CD4-positive, alpha-beta T cell (primary cell): ENCODE measurements at regions not wholly inside any gene's neighbourhood (a gene's known extent, or its start where the extent isn't known, plus 50 kb on each side); places are given as distances from the start of the nearest gene placed in this dataset.
A peak's percentile ranks its signal among the peaks of the same experiment; 100 is the strongest.

Source experiments
- ATAC-seq: fragments of 200-7000 bp; cut with Tn5 transposase; one replicate; pipeline ENCODE4 v1.10.0; 2022; ENCODE audit warnings: mild to moderate bottlenecking; ENCODE audit not compliant: poor library complexity
- CTCF ChIA-PET: fragments of 350-600 bp; sonication (Branson Sonifier 250); formaldehyde crosslinking; loops from one replicate; lab custom pipeline; 2021; ENCODE audit warnings: antibody characterized with exemption, inconsistent platforms; lab: Charles Lee
- POLR2A ChIA-PET: fragments of 350-600 bp; sonication (Branson Sonifier 250); formaldehyde crosslinking; loops from one replicate; lab custom pipeline; 2021; ENCODE audit warnings: antibody characterized with exemption, inconsistent platforms; lab: Charles Lee
- DNase-seq, 14 experiments: peaks; one replicate each; pipeline ENCODE4 v3.0.0-alpha.2; 2013 to 2020; ENCODE audit warnings: mixed read lengths in 2 of 14
- H3K27ac ChIP-seq, 2 donors: one replicate each; pipeline versions ENCODE4 v1.5.1 to v1.7.0; 2013; ENCODE audit warnings: low read length in 2 of 2, low read depth in 1 of 2, mild to moderate bottlenecking in 1 of 2
- H3K27me3 ChIP-seq, 2 experiments: 1 replicate in 1 of 2; 2 replicates in 1 of 2; pipeline versions ENCODE4 v1.6.1 to v1.7.0; 2013; ENCODE audit warnings: low read length in 2 of 2, control low read depth in 1 of 2, mild to moderate bottlenecking in 1 of 2, moderate library complexity in 1 of 2; ENCODE audit not compliant: insufficient read depth in 2 of 2, control insufficient read depth in 1 of 2
- H3K36me3 ChIP-seq: one replicate; pipeline ENCODE4 v1.6.1; 2013; ENCODE audit warnings: low read length, control low read depth; ENCODE audit not compliant: insufficient read depth
- H3K4me1 ChIP-seq: one replicate; pipeline ENCODE4 v1.6.1; 2013; ENCODE audit warnings: low read length, control low read depth; ENCODE audit not compliant: insufficient read depth
- H3K4me3 ChIP-seq: one replicate; pipeline ENCODE4 v1.5.1; 2013; ENCODE audit warnings: mild to moderate bottlenecking, low read length, moderate library complexity
- H3K9me3 ChIP-seq, 2 experiments: 1 replicate in 1 of 2; 2 replicates in 1 of 2; pipeline versions ENCODE4 v1.6.1 to v1.7.0; 2013; ENCODE audit warnings: low read length in 2 of 2, mild to moderate bottlenecking in 2 of 2, control low read depth in 1 of 2, moderate library complexity in 1 of 2; ENCODE audit not compliant: control insufficient read depth in 1 of 2, insufficient read depth in 1 of 2
- H3K27ac Mint-ChIP-seq: one replicate; pipeline ENCODE4 v1.8.0; 2020; ENCODE audit warnings: mixed read lengths
- H3K27me3 Mint-ChIP-seq: one replicate; pipeline ENCODE4 v1.8.0; 2021; ENCODE audit warnings: mixed read lengths
- H3K36me3 Mint-ChIP-seq: one replicate; pipeline ENCODE4 v1.8.0; 2021; ENCODE audit warnings: low read depth, mixed read lengths
- H3K4me1 Mint-ChIP-seq: one replicate; pipeline ENCODE4 v1.8.0; 2021; ENCODE audit warnings: low read depth, mixed read lengths
- H3K4me3 Mint-ChIP-seq: one replicate; pipeline ENCODE4 v1.8.0; 2020; ENCODE audit warnings: mild to moderate bottlenecking, mixed read lengths
- H3K9me3 Mint-ChIP-seq: one replicate; pipeline ENCODE4 v1.8.0; 2020; ENCODE audit warnings: mixed read lengths
- intact Hi-C, 2 experiments: fragments of 100-400 bp; cut with DNase I in 1 of 2; cut with micrococcal nuclease in 1 of 2; formaldehyde crosslinking; loops; one replicate each; pipeline versions ENCODE4 v1.15.1 to v1.9.0; 2023 to 2025; cut with DNase I, micrococcal nuclease
- TF ChIP-seq, protein P1 (sequence below): fragments of 200-600 bp; IDR thresholded peaks from one replicate; pipeline ENCODE4 v1.8.0; 2022; ENCODE audit warnings: antibody characterized with exemption, mild to moderate bottlenecking

DNA sequence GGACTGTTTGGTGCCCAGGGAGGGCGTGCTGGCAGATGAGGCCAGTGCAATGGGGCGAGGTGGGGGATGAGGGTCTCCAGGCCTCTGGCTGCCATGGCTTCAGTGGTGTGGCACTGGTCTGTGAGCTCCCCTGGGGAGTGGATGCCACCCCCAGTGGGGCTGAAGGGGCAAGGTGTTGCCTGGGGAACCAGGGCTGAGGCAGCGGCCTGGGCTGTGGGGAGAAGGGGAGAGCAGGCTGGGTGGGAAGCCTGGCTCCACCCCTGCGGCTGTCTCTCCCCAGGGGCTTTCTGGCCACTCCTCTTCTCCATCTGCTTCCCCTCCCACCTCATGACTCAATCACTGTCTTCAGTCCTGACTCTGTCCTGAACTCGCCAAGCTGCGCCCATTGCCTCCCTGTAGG, 88.4 kb upstream of the TLE3 start:
- Histone ChIP-seq H3K27me3 (no peaks in the 10 kb centered on the region), H3K4me3 (no peak overlapping the region), H3K4me1 (no peaks in the 10 kb centered on the region), H3K27ac (no peak overlapping the region), H3K9me3 (peaks cover 0 to 4% of the 10 kb centered on the region in 2 experiments), H3K36me3 (no peaks in the 10 kb centered on the region)
- H3K27ac Mint-ChIP-seq: no peak overlapping the region
- TF ChIP-seq, protein P1, sequence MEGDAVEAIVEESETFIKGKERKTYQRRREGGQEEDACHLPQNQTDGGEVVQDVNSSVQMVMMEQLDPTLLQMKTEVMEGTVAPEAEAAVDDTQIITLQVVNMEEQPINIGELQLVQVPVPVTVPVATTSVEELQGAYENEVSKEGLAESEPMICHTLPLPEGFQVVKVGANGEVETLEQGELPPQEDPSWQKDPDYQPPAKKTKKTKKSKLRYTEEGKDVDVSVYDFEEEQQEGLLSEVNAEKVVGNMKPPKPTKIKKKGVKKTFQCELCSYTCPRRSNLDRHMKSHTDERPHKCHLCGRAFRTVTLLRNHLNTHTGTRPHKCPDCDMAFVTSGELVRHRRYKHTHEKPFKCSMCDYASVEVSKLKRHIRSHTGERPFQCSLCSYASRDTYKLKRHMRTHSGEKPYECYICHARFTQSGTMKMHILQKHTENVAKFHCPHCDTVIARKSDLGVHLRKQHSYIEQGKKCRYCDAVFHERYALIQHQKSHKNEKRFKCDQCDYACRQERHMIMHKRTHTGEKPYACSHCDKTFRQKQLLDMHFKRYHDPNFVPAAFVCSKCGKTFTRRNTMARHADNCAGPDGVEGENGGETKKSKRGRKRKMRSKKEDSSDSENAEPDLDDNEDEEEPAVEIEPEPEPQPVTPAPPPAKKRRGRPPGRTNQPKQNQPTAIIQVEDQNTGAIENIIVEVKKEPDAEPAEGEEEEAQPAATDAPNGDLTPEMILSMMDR: no peak
- no peaks in the 10 kb centered on the region for H3K36me3 Mint-ChIP-seq
- ChIA-PET POLR2A (no interaction called here), CTCF (no interaction called here)
- H3K9me3 Mint-ChIP-seq: no peaks in the 10 kb centered on the region
- no peak overlapping the region for H3K4me3 Mint-ChIP-seq
- intact Hi-C loops: no loop called here
- ATAC-seq (no peak), DNase-seq (no peak)
- no peaks in the 10 kb centered on the region for H3K4me1 Mint-ChIP-seq
- H3K27me3 Mint-ChIP-seq: no peaks in the 10 kb centered on the region

DNA sequence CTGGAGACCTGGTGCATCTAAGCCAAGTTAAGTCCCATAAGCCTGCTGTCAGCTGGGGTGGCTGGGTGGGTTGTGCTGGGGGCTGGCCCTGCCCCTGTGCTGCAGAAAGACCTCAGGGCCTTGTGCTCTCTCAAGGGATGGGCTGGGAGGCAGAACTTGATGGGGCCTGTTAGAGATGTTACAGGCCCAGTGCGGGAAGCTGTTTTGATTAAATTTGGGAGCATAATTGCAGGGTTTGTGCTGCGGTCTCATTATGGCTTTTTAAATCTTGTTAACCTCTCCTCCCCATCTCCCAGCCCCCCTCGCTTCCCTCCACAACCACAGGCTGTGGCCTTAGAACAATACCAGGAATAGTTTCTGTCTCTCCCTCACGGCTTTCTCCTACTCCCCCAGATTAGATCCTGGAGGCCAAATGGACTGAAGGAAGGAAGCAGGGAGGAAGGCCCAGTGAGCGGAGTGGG, 87.6 kb upstream of the TLE3 start:
- H3K4me1 ChIP-seq: no peaks in the 10 kb centered on the region
- Mint-ChIP-seq H3K27me3 (no peaks in the 10 kb centered on the region), H3K4me3 (no peak overlapping the region), H3K27ac (no peak overlapping the region), H3K9me3 (no peaks in the 10 kb centered on the region), H3K36me3 (no peaks in the 10 kb centered on the region), H3K4me1 (peaks cover 5% of the 10 kb centered on the region)
- H3K27me3 ChIP-seq: no peaks in the 10 kb centered on the region
- intact Hi-C loops: no loop called here
- TF ChIP-seq, protein P1: no peak
- ChIA-PET CTCF (no interaction called here), POLR2A (interaction anchor here (0.5 kb wide), 1 partner anchor 215 kb away, joined by 3 read pairs; no protein-coding TSS in a partner anchor)
- H3K36me3 ChIP-seq: no peaks in the 10 kb centered on the region
- ATAC-seq (no peak), DNase-seq (no peak)
- H3K4me3 ChIP-seq: no peak overlapping the region
- H3K9me3 ChIP-seq: no peaks in the 10 kb centered on the region
- H3K27ac ChIP-seq: no peak overlapping the region

DNA sequence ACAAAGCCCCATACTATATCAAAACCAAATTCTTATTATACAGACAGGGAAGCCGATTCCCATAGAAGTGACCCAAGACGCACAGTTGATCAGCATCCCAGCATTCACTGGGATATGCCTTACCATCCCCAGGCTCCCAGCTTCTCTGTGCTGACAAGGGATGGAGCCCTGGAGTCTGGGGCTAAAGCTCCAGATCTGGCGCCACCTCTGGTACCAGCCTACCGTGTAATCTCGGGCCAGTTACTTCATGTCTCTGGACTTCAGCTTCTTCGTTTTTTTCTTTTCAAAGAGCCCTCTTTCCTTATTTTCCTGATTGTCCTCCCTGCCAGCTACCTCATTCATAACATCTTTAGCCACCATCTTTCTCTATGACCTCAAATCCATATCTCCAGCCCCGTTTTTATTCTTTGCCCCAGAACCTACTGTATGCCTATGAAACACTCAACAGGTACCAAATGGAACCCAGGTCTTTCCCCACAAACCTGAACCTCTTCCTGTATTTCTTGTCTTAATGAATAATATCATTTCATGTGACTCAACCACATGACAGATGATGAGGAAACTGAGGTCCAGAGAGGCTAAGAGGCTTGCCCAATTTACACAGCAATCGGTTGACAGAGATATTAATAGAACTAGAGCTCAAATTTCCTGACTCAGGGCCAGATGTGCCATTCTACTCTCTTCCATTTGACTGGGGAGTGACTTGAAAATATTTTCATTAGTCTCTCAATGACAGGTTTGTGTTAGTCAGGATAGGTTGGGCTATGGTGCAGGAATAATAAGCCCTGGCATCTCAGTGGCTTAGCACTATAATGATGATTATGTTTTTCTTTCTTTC, 85.4 kb upstream of the TLE3 start:
- no peak for ATAC-seq
- no peaks in the 10 kb centered on the region for H3K36me3 Mint-ChIP-seq
- H3K9me3 Mint-ChIP-seq: no peaks in the 10 kb centered on the region
- Histone ChIP-seq H3K4me3 (no peak overlapping the region), H3K9me3 (no peaks in the 10 kb centered on the region), H3K27ac (no peak overlapping the region), H3K4me1 (no peaks in the 10 kb centered on the region), H3K36me3 (no peaks in the 10 kb centered on the region), H3K27me3 (no peaks in the 10 kb centered on the region)
- H3K4me1 Mint-ChIP-seq: peaks cover 5% of the 10 kb centered on the region
- no peak overlapping the region for H3K27ac Mint-ChIP-seq
- H3K4me3 Mint-ChIP-seq: no peak overlapping the region
- ChIA-PET POLR2A (no interaction called here), CTCF (no interaction called here)
- H3K27me3 Mint-ChIP-seq: no peaks in the 10 kb centered on the region
- intact Hi-C loops: no loop called here
- peak in 1 of 14 experiments; percentile 10 for DNase-seq
- TF ChIP-seq, protein P1: no peak
